CMK (cell line): ENCODE measurements at regions not wholly inside any gene's neighbourhood (a gene's known extent, or its start where the extent isn't known, plus 50 kb on each side); places are given as distances from the start of the nearest gene placed in this dataset.

ENCODE experiments used
- DNase-seq: peaks from one replicate; pipeline ENCODE4 v3.0.0-alpha.2; 2010; ENCODE audit warnings: low read depth

GRCh38 chr21:28826569-28826968 lies 166.1 kb downstream of the LTN1 start:
- DNase-seq = no peak

GRCh38 chr21:28826021-28826420 lies 166.7 kb downstream of the LTN1 start:
- DNase-seq = no peak

- no peak for DNase-seq
Observed at GRCh38 chr21:28823429-28823828, 169.2 kb downstream of the LTN1 start.

- DNase-seq = no peak
Observed at GRCh38 chr21:28822486-28823335, 170.0 kb downstream of the LTN1 start.

GRCh38 chr21:28822123-28822399 lies 170.6 kb downstream of the LTN1 start:
- no peak for DNase-seq

GRCh38 chr21:28821276-28822122 lies 171.2 kb downstream of the LTN1 start:
- DNase-seq = no peak

GRCh38 chr21:28818663-28819278 lies 173.9 kb downstream of the LTN1 start:
- no peak for DNase-seq

- no peak for DNase-seq
Observed at GRCh38 chr21:28817871-28818270, 174.8 kb downstream of the LTN1 start.

- DNase-seq = no peak
Observed at GRCh38 chr21:28811860-28812259, 180.8 kb downstream of the LTN1 start.

- DNase-seq = no peak
Observed at GRCh38 chr21:28810826-28811524, 181.7 kb downstream of the LTN1 start.

GRCh38 chr21:28805885-28806284 lies 186.8 kb downstream of the LTN1 start:
- no peak for DNase-seq

- no peak for DNase-seq
Observed at GRCh38 chr21:28804089-28804670, 188.5 kb downstream of the LTN1 start.

- no peak for DNase-seq
Observed at GRCh38 chr21:28801906-28802305, 190.8 kb downstream of the LTN1 start.

- DNase-seq = no peak
Observed at GRCh38 chr21:28799926-28800325, 192.8 kb downstream of the LTN1 start.

GRCh38 chr21:28798798-28799197 lies 193.9 kb downstream of the LTN1 start:
- DNase-seq = no peak

GRCh38 chr21:28795251-28795650 lies 197.4 kb downstream of the LTN1 start:
- no peak for DNase-seq

- no peak for DNase-seq
Observed at GRCh38 chr21:28794371-28794851, 198.3 kb downstream of the LTN1 start.

- DNase-seq = no peak
Observed at GRCh38 chr21:28793043-28793442, 199.6 kb downstream of the LTN1 start.

GRCh38 chr21:28791595-28792282 lies 200.9 kb downstream of the LTN1 start:
- DNase-seq = peak; percentile 21

- no peak for DNase-seq
Observed at GRCh38 chr21:28790335-28790734, 202.3 kb downstream of the LTN1 start.

- DNase-seq = peak; percentile 31
Observed at GRCh38 chr21:28789523-28789922, 203.2 kb downstream of the LTN1 start.
